ENCODE measurements at regions not wholly inside any gene's neighbourhood (a gene's known extent, or its start where the extent isn't known, plus 50 kb on each side); places are given as distances from the start of the nearest gene placed in this dataset.
A peak's percentile ranks its signal among the peaks of the same experiment; 100 is the strongest.

DNA sequence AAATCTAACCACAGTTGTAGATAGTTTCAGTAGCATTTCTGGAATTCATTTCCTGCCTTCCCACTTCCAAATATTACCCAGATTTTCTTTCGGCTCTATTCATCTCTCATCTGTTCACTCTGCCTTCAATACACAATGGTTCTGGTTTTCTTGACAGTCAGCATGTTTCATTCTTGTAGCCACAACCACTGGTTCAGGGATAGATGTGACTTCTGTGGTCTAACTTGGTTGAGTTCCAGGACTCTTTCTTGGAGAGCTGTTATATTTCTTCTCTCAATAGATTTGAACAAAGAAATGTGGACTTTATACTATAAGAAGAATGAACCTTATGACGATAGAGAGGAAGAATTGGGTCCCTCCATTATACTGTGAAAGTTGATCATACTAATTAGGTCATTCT lies 228.8 kb downstream of the NSUN3 start:
- 88% methylated on average over 2 of the region's 2 CpGs for WGBS

DNA sequence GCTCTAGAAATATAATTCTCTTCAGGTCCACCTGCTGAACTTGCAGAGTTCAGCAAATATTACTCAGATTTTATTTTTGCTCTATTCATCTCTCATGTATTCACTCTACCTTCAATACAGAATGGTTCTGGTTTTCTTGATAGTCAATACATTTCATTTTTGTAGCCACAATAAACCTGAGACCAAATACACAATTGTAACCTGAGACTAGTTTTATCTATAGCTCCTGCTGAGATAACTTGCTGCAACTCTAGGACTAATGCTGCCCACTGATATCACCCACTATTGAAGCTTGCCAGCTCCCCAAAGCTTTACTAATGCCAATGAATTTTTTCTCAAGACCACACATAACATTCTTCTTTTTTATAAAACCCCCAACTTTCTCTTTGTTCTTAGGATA lies 229.3 kb downstream of the NSUN3 start:
- no peak for DNase-seq (ENCODE audit: extremely low spot score)
- H3K4me3 ChIP-seq (ENCODE audit: low read depth, low read length), result no peak overlapping the region
- H3K27ac ChIP-seq (ENCODE audit: low read depth), result no peak overlapping the region
- no peaks in the 10 kb centered on the region for H3K4me1 ChIP-seq (ENCODE audit: insufficient read depth)
- H3K36me3 ChIP-seq (ENCODE audit: insufficient read depth), result no peaks in the 10 kb centered on the region

More for the DNA sequence above, 228.8 kb downstream of the NSUN3 start:
- Histone ChIP-seq H3K4me3 (ENCODE audit: low read depth, low read length) (no peak overlapping the region), H3K27ac (ENCODE audit: low read depth) (no peak overlapping the region), H3K4me1 (ENCODE audit: insufficient read depth) (no peaks in the 10 kb centered on the region), H3K36me3 (ENCODE audit: insufficient read depth) (no peaks in the 10 kb centered on the region)
- no peak for DNase-seq (ENCODE audit: extremely low spot score)

DNA sequence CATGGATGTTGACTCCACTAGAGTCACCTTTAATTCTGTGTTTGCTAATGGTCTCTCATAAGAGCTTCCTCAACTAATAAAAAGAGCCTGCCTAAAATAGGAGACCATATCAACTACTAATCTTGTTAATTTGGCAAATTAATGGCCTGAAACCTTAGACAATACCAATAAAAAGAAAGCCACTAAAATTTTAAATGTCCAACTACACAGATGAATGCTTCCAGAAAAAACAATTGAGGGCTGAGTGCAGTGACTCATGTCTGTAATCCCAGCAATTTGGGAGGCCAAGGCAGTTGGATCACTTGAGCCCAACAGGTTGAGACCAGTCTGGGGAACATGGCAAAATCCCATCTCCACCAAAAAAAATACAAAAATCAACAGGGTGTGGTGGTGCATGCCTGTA lies 230.9 kb downstream of the NSUN3 start:
- Histone ChIP-seq H3K27ac (ENCODE audit: low read depth) (no peak overlapping the region), H3K36me3 (ENCODE audit: insufficient read depth) (no peaks in the 10 kb centered on the region), H3K4me3 (ENCODE audit: low read depth, low read length) (no peak overlapping the region), H3K4me1 (ENCODE audit: insufficient read depth) (no peaks in the 10 kb centered on the region)
- DNase-seq (ENCODE audit: extremely low spot score), result no peak

DNA sequence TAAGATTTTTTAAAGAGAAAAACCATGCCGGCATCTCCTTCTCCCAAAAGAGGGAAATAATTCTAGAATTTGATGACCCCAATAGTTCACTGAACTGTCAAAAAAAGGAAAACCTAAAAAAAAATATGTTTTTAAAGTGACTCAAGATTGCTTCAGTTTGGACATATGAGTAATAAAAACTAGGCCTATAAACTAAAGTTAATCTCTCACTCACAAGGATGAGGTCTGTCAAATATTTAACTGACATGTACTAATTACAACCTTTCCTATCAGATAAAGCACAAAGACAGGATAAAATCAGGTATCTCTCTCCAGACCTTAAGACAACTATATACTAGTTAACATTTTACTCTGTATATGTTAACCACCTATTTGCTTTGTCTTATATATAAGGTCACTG lies 231.9 kb downstream of the NSUN3 start:
- Histone ChIP-seq H3K27ac (ENCODE audit: low read depth) (no peak overlapping the region), H3K4me1 (ENCODE audit: insufficient read depth) (no peaks in the 10 kb centered on the region), H3K36me3 (ENCODE audit: insufficient read depth) (no peaks in the 10 kb centered on the region), H3K4me3 (ENCODE audit: low read depth, low read length) (no peak overlapping the region)
- 81% methylated on average over 1 of the region's 1 CpG for WGBS
- DNase-seq (ENCODE audit: extremely low spot score), result no peak

DNA sequence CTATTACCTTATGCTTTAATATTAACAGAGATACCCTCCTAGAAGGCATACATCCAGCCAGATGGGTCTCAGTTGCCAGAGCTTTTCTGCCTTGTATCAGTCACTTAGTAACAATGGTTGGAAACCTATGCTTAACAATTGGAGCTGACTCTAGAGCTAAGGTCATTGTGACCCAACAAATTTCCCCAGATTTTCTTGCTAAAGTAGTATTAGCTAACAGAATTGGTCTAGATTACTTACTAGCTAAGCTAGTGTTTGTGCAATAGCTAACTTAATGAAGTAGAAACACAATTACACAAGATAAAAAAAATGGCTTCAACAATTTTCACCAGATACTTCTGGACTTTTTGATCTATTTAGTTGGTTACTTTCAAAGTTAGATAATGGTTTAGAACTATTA lies 236.9 kb downstream of the NSUN3 start:
- Histone ChIP-seq H3K27ac (ENCODE audit: low read depth) (no peak overlapping the region), H3K4me1 (ENCODE audit: insufficient read depth) (no peaks in the 10 kb centered on the region), H3K4me3 (ENCODE audit: low read depth, low read length) (no peak overlapping the region), H3K36me3 (ENCODE audit: insufficient read depth) (no peaks in the 10 kb centered on the region)
- DNase-seq (ENCODE audit: extremely low spot score), result no peak

DNA sequence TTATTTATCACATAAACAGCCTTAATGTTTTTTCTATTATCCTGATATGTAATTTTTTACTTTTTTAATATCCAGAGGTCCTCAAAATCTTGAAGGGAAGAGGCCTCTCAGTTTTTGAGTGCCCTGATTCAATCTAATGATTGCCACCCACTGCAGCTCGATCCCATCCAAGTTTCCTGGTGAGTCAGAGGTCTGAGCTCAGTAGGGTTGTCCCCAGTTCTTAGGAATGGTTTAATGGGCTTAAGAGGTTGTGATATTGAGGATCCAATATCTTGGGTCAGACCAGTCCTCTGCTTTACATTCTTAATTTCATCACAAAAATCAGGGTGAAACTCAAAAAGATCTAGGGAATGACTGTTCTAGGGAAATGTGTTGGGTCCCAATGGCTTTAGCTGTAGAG lies 238.5 kb downstream of the NSUN3 start:
- Histone ChIP-seq H3K27ac (ENCODE audit: low read depth) (no peak overlapping the region), H3K36me3 (ENCODE audit: insufficient read depth) (no peaks in the 10 kb centered on the region), H3K4me3 (ENCODE audit: low read depth, low read length) (no peak overlapping the region), H3K4me1 (ENCODE audit: insufficient read depth) (no peaks in the 10 kb centered on the region)
- no peak for DNase-seq (ENCODE audit: extremely low spot score)
- 82% methylated on average over 1 of the region's 1 CpG for WGBS

DNA sequence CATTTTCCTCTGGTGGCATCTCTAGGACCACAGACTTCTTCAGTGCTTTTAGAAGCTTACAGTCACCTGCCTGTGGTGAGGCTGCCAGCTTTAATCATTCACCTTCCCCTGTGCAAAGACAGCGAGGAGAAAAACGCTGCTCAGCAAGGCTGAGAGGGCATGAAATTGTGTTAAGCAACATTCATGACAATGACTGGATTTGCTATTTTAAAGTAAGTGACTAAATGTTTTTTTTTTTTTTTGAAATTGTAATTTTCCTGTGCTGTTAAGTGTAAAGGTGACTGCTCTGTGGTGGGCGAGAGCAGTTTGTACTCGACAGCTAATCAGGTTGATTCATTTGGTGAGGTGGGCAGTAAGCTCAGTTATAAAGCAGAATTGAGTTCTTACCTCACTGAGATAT lies 240.4 kb downstream of the NSUN3 start:
- no peaks in the 10 kb centered on the region for H3K36me3 ChIP-seq (ENCODE audit: insufficient read depth)
- H3K4me1 ChIP-seq (ENCODE audit: insufficient read depth), result no peaks in the 10 kb centered on the region
- H3K27ac ChIP-seq (ENCODE audit: low read depth), result no peak overlapping the region
- WGBS, result 88% methylated on average over 4 of the region's 4 CpGs
- no peak overlapping the region for H3K4me3 ChIP-seq (ENCODE audit: low read depth, low read length)
- no peak for DNase-seq (ENCODE audit: extremely low spot score)

DNA sequence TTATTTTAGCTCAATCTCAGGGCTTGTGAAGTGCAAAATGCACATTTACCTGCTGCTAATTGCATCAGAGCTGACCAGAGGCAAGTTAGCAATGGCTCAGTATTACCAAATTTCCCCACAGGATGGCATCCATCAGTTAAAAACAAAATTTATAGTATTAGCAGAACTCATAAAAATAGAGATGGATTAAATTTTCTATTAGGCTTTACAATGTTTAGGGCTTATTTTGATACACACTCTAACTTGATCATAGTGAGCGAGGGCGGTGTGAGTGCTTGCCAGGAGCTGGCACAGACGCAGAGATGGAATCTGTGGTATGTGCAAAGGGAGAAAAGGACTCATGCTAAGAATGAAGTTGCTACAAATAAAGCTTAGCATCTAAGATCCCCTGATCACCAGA lies 241.0 kb downstream of the NSUN3 start:
- WGBS, result 24% methylated on average over 3 of the region's 3 CpGs
- DNase-seq (ENCODE audit: extremely low spot score), result no peak

DNA sequence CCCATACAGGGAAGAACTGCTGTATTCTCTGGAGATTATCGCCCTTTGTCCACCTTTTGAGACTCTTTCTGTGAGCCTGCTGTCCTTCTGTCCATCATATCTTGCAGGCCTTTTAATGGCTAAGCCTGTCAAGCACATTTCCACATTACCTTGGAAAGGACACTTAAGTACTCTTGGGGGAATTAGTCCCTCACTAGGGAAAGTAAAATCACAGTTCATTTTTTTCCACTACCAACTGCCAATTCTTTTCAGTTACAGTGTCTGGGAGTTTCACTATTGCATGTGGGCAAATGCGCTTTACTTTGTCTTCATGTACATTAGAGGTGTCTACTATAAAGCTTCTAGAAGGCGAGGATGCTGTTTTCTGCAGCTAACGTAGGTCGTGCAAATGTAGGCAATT lies 242.1 kb downstream of the NSUN3 start:
- H3K36me3 ChIP-seq (ENCODE audit: insufficient read depth), result no peaks in the 10 kb centered on the region
- H3K4me3 ChIP-seq (ENCODE audit: low read depth, low read length), result no peak overlapping the region
- WGBS, result 64% methylated on average over 5 of the region's 5 CpGs
- DNase-seq (ENCODE audit: extremely low spot score), result no peak
- no peak overlapping the region for H3K27ac ChIP-seq (ENCODE audit: low read depth)
- no peaks in the 10 kb centered on the region for H3K4me1 ChIP-seq (ENCODE audit: insufficient read depth)

More for the DNA sequence above, 241.0 kb downstream of the NSUN3 start:
- no peak overlapping the region for H3K27ac ChIP-seq (ENCODE audit: low read depth)
- no peaks in the 10 kb centered on the region for H3K4me1 ChIP-seq (ENCODE audit: insufficient read depth)
- H3K36me3 ChIP-seq (ENCODE audit: insufficient read depth), result no peaks in the 10 kb centered on the region
- no peak overlapping the region for H3K4me3 ChIP-seq (ENCODE audit: low read depth, low read length)

DNA sequence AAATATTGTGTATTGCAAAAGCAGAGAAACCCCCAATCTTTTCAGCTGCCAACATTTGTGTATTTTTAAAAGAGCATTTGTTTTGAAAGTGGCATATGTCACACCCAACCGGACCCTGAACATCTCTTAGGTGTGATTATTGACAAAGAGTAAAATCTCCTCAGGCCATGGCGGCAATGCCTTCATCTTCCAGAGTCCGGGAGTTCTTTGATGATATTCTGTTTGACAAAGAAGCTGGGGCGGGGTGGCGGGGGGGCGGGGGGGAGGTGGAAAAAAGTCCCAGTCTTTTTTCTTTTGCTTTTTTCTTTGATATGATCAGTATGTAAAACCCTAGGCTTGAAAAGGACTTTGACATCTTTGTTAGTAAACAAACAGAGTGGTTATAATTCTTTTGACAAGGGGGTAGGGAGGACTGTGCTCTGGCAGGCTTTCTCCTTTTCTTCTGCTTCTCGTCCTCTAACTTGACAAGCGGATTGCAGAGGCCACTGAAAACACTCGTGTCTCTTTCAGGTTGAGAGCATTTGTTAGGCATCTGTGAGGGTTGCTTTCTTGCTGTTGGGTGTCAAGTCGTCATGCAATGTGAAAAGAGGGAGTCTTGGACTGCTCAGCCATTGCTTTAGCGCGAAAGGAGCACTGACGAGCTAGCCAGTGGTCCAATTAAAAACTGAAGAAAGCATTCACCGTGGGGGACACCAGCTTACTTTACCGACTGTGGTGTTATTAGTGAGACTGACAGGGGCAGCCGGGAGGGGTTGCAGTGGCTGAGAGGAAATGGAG lies 243.2 kb downstream of the NSUN3 start:
- no peak for DNase-seq (ENCODE audit: extremely low spot score)
- WGBS, result 50% methylated on average over 16 of the region's 16 CpGs
- no peaks in the 10 kb centered on the region for H3K36me3 ChIP-seq (ENCODE audit: insufficient read depth)
- H3K4me1 ChIP-seq (ENCODE audit: insufficient read depth), result no peaks in the 10 kb centered on the region
- H3K27ac ChIP-seq (ENCODE audit: low read depth), result no peak overlapping the region
- no peak overlapping the region for H3K4me3 ChIP-seq (ENCODE audit: low read depth, low read length)

DNA sequence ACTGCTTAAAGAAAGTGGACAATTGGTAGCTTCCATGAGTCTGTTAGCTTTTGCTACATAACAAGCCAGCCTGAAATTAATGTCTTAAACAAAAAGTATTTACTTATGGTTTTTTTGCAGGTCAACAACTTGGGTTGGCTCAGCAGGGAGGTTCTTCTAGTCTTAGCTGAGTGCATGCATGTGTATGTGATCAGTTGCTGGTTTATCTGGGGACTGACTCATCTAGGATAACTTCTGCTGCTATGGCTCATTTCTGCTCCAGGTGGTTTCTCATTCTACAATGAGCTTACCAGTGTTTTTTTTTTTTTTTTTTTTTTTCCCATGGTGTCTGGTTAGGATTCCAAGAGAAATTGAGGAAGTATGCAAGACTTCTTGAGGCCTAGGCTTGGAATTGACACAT lies 244.7 kb downstream of the NSUN3 start:
- Histone ChIP-seq H3K36me3 (ENCODE audit: insufficient read depth) (no peaks in the 10 kb centered on the region), H3K4me3 (ENCODE audit: low read depth, low read length) (no peak overlapping the region), H3K4me1 (ENCODE audit: insufficient read depth) (no peaks in the 10 kb centered on the region), H3K27ac (ENCODE audit: low read depth) (no peak overlapping the region)
- DNase-seq (ENCODE audit: extremely low spot score), result no peak

DNA sequence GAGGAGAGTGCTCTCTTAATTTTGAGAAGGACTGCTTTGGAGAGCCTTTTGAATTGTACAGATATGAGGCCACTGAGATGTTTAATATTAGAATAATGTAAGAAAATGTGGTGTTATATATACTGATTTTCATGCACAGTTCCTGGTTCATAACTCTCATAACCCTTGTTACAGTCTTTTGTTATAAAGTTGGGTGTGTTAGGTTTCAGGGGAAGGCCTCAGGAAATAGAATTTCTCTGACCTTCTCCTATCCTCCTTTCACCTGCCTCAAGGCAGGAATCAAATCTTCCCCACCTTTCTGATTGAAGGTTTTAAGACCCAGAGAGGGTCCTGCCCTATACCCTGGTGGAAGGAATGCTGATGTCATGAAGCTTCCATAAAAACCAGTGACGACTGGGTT lies 245.9 kb downstream of the NSUN3 start:
- no peak overlapping the region for H3K4me3 ChIP-seq (ENCODE audit: low read depth, low read length)
- H3K4me1 ChIP-seq (ENCODE audit: insufficient read depth), result no peaks in the 10 kb centered on the region
- no peak for DNase-seq (ENCODE audit: extremely low spot score)
- 86% methylated on average over 1 of the region's 1 CpG for WGBS
- no peak overlapping the region for H3K27ac ChIP-seq (ENCODE audit: low read depth)
- no peaks in the 10 kb centered on the region for H3K36me3 ChIP-seq (ENCODE audit: insufficient read depth)

DNA sequence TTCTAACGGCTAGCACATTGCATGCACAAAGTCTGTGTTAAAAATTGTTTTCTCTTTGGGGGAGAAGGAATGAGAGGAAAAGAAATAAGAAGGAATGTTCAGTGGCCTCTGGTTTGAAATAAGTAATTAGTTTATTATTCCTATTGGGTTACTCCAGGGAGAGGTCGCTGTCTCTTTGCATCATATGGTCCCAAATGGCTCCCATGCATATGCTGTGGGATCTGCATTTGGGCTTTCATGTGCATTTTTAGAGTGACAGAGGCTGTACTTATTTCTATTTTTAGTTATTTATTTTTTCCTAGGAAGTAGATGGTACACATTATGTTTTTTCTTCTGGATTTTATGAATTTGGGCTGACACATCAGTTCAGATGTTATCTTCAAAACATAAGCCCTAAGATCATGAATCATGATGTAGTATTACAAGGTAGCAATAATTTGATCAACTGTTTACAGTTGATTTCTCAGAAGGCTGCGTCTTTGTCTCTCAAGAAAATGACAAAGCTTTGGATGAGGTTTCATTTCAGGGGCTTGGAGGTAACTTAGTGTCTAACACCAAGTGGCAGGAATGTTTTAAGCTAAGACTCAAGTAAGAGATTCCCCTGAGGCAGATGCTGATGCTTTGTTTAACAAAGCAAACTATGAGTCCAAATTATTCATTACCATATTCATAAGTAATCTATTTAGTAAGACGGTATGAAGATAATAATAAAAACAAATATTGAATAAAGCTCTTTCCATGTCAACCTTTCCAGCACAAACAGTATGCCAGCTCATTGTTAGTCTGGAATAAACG lies 247.7 kb downstream of the NSUN3 start:
- no peak for DNase-seq (ENCODE audit: extremely low spot score)
- no peak overlapping the region for H3K27ac ChIP-seq (ENCODE audit: low read depth)
- 53% methylated on average over 5 of the region's 5 CpGs for WGBS
- no peak overlapping the region for H3K4me3 ChIP-seq (ENCODE audit: low read depth, low read length)
- H3K36me3 ChIP-seq (ENCODE audit: insufficient read depth), result no peaks in the 10 kb centered on the region
- H3K4me1 ChIP-seq (ENCODE audit: insufficient read depth), result no peaks in the 10 kb centered on the region

DNA sequence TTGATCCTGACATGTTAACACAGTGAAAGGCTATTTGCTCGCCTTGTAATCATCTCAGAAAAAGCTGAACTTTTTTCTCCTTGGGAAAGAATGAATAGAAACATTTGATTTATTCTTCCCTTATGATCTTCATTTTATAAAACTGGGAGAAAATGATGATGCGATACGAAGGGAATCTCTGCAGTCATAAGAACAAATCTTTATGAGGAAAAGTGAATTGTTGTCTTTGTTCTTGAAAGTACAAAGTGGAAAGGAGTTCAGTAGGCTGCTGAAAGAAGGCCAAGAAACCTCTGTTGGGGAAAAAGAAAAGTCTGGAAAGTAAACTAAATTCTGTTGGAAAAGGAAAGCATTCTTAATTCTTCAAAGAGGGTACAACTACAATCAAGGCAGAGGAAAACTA lies 248.8 kb downstream of the NSUN3 start:
- peak; percentile 15 for DNase-seq (ENCODE audit: extremely low spot score)
- Histone ChIP-seq H3K36me3 (ENCODE audit: insufficient read depth) (no peaks in the 10 kb centered on the region), H3K4me1 (ENCODE audit: insufficient read depth) (no peaks in the 10 kb centered on the region), H3K4me3 (ENCODE audit: low read depth, low read length) (no peak overlapping the region), H3K27ac (ENCODE audit: low read depth) (no peak overlapping the region)
- WGBS, result 22% methylated on average over 3 of the region's 3 CpGs

Data from urinary bladder (tissue), 3 donors.